ENCODE measurements at regions not wholly inside any gene's neighbourhood (a gene's known extent, or its start where the extent isn't known, plus 50 kb on each side); places are given as distances from the start of the nearest gene placed in this dataset.

DNA sequence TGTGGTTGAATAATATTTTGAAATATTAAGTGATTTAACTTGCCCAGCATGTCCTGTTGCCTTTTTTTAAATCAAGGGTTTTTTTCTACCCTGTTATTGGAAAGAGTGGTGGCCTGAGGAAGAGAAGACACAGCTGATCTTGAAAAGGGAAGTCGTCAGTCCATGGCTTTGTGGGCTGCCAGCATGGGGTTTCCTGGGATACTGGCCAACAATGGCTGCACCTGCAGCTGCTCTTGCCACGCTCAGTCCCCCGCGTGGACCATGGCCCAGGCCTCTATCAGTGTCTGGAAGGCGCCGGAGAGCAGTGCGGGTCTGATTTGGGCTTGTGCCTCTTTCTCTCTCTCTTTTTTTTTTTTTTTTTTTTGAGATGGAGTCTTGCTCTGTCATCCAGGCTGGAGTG, 99.3 kb downstream of the ASB1 start:
- TF ChIP-seq POLR2A (IDR thresholded peaks at IDR 0.05) (no peak), POLR2AphosphoS5 (IDR thresholded peaks at IDR 0.05) (no peak), EP300 (IDR thresholded peaks at IDR 0.05; ENCODE audit: low read depth) (no peak)
- TF ChIP-seq, protein P1, sequence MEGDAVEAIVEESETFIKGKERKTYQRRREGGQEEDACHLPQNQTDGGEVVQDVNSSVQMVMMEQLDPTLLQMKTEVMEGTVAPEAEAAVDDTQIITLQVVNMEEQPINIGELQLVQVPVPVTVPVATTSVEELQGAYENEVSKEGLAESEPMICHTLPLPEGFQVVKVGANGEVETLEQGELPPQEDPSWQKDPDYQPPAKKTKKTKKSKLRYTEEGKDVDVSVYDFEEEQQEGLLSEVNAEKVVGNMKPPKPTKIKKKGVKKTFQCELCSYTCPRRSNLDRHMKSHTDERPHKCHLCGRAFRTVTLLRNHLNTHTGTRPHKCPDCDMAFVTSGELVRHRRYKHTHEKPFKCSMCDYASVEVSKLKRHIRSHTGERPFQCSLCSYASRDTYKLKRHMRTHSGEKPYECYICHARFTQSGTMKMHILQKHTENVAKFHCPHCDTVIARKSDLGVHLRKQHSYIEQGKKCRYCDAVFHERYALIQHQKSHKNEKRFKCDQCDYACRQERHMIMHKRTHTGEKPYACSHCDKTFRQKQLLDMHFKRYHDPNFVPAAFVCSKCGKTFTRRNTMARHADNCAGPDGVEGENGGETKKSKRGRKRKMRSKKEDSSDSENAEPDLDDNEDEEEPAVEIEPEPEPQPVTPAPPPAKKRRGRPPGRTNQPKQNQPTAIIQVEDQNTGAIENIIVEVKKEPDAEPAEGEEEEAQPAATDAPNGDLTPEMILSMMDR (IDR thresholded peaks at IDR 0.05): no peak

All from transverse colon (tissue), 4 donors.